ENCODE measurements at regions not wholly inside any gene's neighbourhood (a gene's known extent, or its start where the extent isn't known, plus 50 kb on each side); places are given as distances from the start of the nearest gene placed in this dataset.

DNA sequence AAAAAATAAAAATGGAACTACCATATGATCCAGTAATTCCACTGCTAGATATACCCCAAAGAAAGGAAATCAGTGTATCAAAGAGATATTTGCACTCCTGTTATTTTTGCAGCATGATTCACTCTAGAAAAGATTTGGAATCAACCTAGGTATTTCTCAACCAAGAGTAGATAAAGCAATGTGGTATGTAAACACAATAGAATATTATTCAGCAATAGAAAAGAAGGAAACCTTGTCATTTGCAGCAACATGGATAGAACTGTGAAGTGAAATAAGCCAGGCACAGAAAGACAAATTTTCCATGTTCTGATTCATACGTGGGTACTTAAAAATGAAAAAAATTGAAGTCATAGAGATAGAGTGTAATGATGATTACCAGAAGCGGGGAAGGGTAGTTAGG lies 362.3 kb upstream of the EPHA5 start:
- BruUV-seq (replicated peaks): no TSS peak
- ChIA-PET POLR2A (no interaction called here), CTCF (no interaction called here)
- ATAC-seq (no peak), DNase-seq (ENCODE audit: low read depth, low spot score) (no peak)
- H3K27me3 ChIP-seq (ENCODE audit: control insufficient read depth, insufficient read depth, low read length): no peaks in the 10 kb centered on the region
- intact Hi-C loops (cut with micrococcal nuclease; ENCODE audit: unreplicated experiment) (no loop called here), in situ Hi-C loops (cut with HindIII; ENCODE audit: low pct_unique_long_range_greater_than_20kb, low sequenced_read_pairs) (no loop called here)
- H3K9me3 ChIP-seq (ENCODE audit: control insufficient read depth, insufficient read depth, low read depth, low read length): no peaks in the 10 kb centered on the region
- TF ChIP-seq, protein P1, sequence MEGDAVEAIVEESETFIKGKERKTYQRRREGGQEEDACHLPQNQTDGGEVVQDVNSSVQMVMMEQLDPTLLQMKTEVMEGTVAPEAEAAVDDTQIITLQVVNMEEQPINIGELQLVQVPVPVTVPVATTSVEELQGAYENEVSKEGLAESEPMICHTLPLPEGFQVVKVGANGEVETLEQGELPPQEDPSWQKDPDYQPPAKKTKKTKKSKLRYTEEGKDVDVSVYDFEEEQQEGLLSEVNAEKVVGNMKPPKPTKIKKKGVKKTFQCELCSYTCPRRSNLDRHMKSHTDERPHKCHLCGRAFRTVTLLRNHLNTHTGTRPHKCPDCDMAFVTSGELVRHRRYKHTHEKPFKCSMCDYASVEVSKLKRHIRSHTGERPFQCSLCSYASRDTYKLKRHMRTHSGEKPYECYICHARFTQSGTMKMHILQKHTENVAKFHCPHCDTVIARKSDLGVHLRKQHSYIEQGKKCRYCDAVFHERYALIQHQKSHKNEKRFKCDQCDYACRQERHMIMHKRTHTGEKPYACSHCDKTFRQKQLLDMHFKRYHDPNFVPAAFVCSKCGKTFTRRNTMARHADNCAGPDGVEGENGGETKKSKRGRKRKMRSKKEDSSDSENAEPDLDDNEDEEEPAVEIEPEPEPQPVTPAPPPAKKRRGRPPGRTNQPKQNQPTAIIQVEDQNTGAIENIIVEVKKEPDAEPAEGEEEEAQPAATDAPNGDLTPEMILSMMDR (IDR thresholded peaks at IDR 0.05): no peak
- TF ChIP-seq TCF7L2 (IDR thresholded peaks at IDR 0.05; ENCODE audit: low read depth, low read length) (no peak), POLR2AphosphoS5 (IDR thresholded peaks at IDR 0.05; ENCODE audit: low read depth, low read length) (no peak), SIN3A (IDR thresholded peaks at IDR 0.05; ENCODE audit: borderline replicate concordance, insufficient read depth, low read depth, low read length) (no peak)
- TF ChIP-seq, protein P2, sequence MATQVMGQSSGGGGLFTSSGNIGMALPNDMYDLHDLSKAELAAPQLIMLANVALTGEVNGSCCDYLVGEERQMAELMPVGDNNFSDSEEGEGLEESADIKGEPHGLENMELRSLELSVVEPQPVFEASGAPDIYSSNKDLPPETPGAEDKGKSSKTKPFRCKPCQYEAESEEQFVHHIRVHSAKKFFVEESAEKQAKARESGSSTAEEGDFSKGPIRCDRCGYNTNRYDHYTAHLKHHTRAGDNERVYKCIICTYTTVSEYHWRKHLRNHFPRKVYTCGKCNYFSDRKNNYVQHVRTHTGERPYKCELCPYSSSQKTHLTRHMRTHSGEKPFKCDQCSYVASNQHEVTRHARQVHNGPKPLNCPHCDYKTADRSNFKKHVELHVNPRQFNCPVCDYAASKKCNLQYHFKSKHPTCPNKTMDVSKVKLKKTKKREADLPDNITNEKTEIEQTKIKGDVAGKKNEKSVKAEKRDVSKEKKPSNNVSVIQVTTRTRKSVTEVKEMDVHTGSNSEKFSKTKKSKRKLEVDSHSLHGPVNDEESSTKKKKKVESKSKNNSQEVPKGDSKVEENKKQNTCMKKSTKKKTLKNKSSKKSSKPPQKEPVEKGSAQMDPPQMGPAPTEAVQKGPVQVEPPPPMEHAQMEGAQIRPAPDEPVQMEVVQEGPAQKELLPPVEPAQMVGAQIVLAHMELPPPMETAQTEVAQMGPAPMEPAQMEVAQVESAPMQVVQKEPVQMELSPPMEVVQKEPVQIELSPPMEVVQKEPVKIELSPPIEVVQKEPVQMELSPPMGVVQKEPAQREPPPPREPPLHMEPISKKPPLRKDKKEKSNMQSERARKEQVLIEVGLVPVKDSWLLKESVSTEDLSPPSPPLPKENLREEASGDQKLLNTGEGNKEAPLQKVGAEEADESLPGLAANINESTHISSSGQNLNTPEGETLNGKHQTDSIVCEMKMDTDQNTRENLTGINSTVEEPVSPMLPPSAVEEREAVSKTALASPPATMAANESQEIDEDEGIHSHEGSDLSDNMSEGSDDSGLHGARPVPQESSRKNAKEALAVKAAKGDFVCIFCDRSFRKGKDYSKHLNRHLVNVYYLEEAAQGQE (IDR thresholded peaks at IDR 0.05; ENCODE audit: insufficient read depth in 1 of 2, low read depth in 2 of 2, low read length in 1 of 2): no peak
- no peak overlapping the region for H3K4me3 ChIP-seq (ENCODE audit: low read depth in 2 of 2, low read length in 2 of 2)
- no peaks in the 10 kb centered on the region for H3K4me1 ChIP-seq (ENCODE audit: control insufficient read depth, insufficient read depth, low read length)
- no peaks in the 10 kb centered on the region for H3K36me3 ChIP-seq (ENCODE audit: control insufficient read depth, insufficient read depth, low read length)
- H3K27ac ChIP-seq (ENCODE audit: low read length): no peak overlapping the region

DNA sequence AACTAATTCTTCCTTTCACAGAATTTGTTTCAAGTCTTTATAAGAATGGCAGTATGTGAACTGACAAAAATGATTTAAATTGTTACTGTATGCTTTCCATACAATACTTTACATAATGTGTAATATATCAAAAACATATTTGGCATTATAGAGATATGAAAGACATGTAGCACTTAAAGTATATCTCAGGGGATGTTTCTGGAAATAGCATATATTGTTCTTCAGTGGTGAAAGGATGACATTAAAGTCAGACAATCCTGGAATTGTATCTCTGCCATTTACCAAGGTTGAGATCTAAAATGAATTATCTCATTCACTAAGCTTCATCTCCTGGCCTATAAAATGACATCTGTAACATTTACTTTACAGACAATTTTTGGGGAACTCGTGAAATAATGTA lies 358.4 kb upstream of the EPHA5 start:
- Histone ChIP-seq H3K36me3 (ENCODE audit: control insufficient read depth, insufficient read depth, low read length) (no peaks in the 10 kb centered on the region), H3K27ac (ENCODE audit: low read length) (no peak overlapping the region), H3K27me3 (ENCODE audit: control insufficient read depth, insufficient read depth, low read length) (no peaks in the 10 kb centered on the region), H3K4me3 (ENCODE audit: low read depth in 2 of 2, low read length in 2 of 2) (no peak overlapping the region), H3K9me3 (ENCODE audit: control insufficient read depth, insufficient read depth, low read depth, low read length) (no peaks in the 10 kb centered on the region), H3K4me1 (ENCODE audit: control insufficient read depth, insufficient read depth, low read length) (no peaks in the 10 kb centered on the region)
- no peak for ATAC-seq
- intact Hi-C loops (cut with micrococcal nuclease; ENCODE audit: unreplicated experiment) (no loop called here), in situ Hi-C loops (cut with HindIII; ENCODE audit: low pct_unique_long_range_greater_than_20kb, low sequenced_read_pairs) (no loop called here)
- CTCF ChIA-PET: no interaction called here
- POLR2A ChIA-PET: no interaction called here
- no TSS peak for BruUV-seq (replicated peaks)
- TF ChIP-seq, protein P1 (IDR thresholded peaks at IDR 0.05): no peak
- TF ChIP-seq POLR2AphosphoS5 (IDR thresholded peaks at IDR 0.05; ENCODE audit: low read depth, low read length) (no peak), TCF7L2 (IDR thresholded peaks at IDR 0.05; ENCODE audit: low read depth, low read length) (no peak), SIN3A (IDR thresholded peaks at IDR 0.05; ENCODE audit: borderline replicate concordance, insufficient read depth, low read depth, low read length) (no peak)
- TF ChIP-seq, protein P2 (IDR thresholded peaks at IDR 0.05; ENCODE audit: insufficient read depth in 1 of 2, low read depth in 2 of 2, low read length in 1 of 2): no peak
- no peak for DNase-seq (ENCODE audit: low read depth, low spot score)

Measured in Panc1 (cell line).